KMS-11 (cell line): ENCODE measurements at regions not wholly inside any gene's neighbourhood (a gene's known extent, or its start where the extent isn't known, plus 50 kb on each side); places are given as distances from the start of the nearest gene placed in this dataset.

Experiments
- H2AFZ ChIP-seq: fragments of 200-600 bp; sonication (generic); 2 replicates; pipeline ENCODE4 v1.6.1; 2016; ENCODE audit warnings: antibody characterized with exemption, mixed run types, low read depth
- H3K27ac ChIP-seq: fragments of 200-600 bp; sonication (generic); 2 replicates; pipeline ENCODE4 v1.6.1; 2016; ENCODE audit warnings: mild to moderate bottlenecking, mixed run types
- H3K27me3 ChIP-seq: fragments of 200-600 bp; sonication (generic); 2 replicates; pipeline ENCODE4 v1.6.1; 2017; ENCODE audit warnings: mild to moderate bottlenecking, low read depth, mixed run types, moderate library complexity; ENCODE audit not compliant: insufficient read depth
- H3K36me3 ChIP-seq: fragments of 200-600 bp; sonication (generic); 2 replicates; pipeline ENCODE4 v1.6.1; 2017; ENCODE audit warnings: mild to moderate bottlenecking, mixed run types; ENCODE audit not compliant: insufficient read depth
- H3K4me1 ChIP-seq: fragments of 200-600 bp; sonication (generic); 2 replicates; pipeline ENCODE4 v1.6.1; 2016; ENCODE audit warnings: mild to moderate bottlenecking, low read depth, mixed run types; ENCODE audit not compliant: poor library complexity, severe bottlenecking
- H3K4me2 ChIP-seq: fragments of 200-600 bp; sonication (generic); 2 replicates; pipeline ENCODE4 v1.7.0; 2016; ENCODE audit warnings: mild to moderate bottlenecking, mixed run types
- H3K4me3 ChIP-seq: fragments of 200-600 bp; sonication (generic); IDR thresholded peaks from 2 replicates; pipeline ENCODE4 v1.6.1; 2017; ENCODE audit warnings: low read depth, low read length, mixed read lengths; ENCODE audit not compliant: insufficient read depth
- H3K79me2 ChIP-seq: fragments of 200-600 bp; sonication (generic); 2 replicates; pipeline ENCODE4 v1.6.1; 2016; ENCODE audit warnings: low read depth, mixed run types; ENCODE audit not compliant: insufficient read depth
- H3K9ac ChIP-seq: fragments of 200-600 bp; sonication (generic); 2 replicates; pipeline ENCODE4 v1.6.1; 2016; ENCODE audit warnings: mild to moderate bottlenecking, mixed run types
- H4K20me1 ChIP-seq: fragments of 200-600 bp; sonication (generic); 2 replicates; pipeline ENCODE4 v1.6.1; 2016; ENCODE audit warnings: mild to moderate bottlenecking, mixed run types; ENCODE audit not compliant: insufficient read depth
- CTCF ChIP-seq: fragments of 200-600 bp; sonication (generic); conservative IDR thresholded peaks from 2 replicates; pipeline ENCODE4 v1.6.1; 2017; ENCODE audit warnings: low read depth, mild to moderate bottlenecking, antibody characterized with exemption, low read length, moderate library complexity, mixed read lengths

- H3K4me3 ChIP-seq: no peak overlapping the region
- no peaks in the 10 kb centered on the region for H4K20me1 ChIP-seq
- no peak for TF ChIP-seq CTCF
- H3K36me3 ChIP-seq: no peaks in the 10 kb centered on the region
- no peak overlapping the region for H3K27ac ChIP-seq
- H3K4me2 ChIP-seq: no peak overlapping the region
- H3K27me3 ChIP-seq: no peaks in the 10 kb centered on the region
- no peak overlapping the region for H3K9ac ChIP-seq
- H3K4me1 ChIP-seq: no peaks in the 10 kb centered on the region
- no peak overlapping the region for H2AFZ ChIP-seq
- no peaks in the 10 kb centered on the region for H3K79me2 ChIP-seq
Measured at GRCh38 chr2:236960531-236960930, 125.2 kb upstream of the COPS8 start.

- H3K4me1 ChIP-seq: no peaks in the 10 kb centered on the region
- no peak overlapping the region for H3K4me2 ChIP-seq
- H3K27me3 ChIP-seq: no peaks in the 10 kb centered on the region
- H2AFZ ChIP-seq: no peak overlapping the region
- no peak overlapping the region for H3K9ac ChIP-seq
- no peaks in the 10 kb centered on the region for H4K20me1 ChIP-seq
- H3K4me3 ChIP-seq: no peak overlapping the region
- no peak for TF ChIP-seq CTCF
- H3K79me2 ChIP-seq: no peaks in the 10 kb centered on the region
- no peaks in the 10 kb centered on the region for H3K36me3 ChIP-seq
- H3K27ac ChIP-seq: no peak overlapping the region
Measured at GRCh38 chr2:236962816-236963215, 122.9 kb upstream of the COPS8 start.

GRCh38 chr2:236963631-236964182, 122.0 kb upstream of the COPS8 start:
- Histone ChIP-seq H3K4me2 (no peak overlapping the region), H3K79me2 (no peaks in the 10 kb centered on the region), H3K36me3 (no peaks in the 10 kb centered on the region), H3K4me1 (no peaks in the 10 kb centered on the region), H3K27ac (no peak overlapping the region), H3K4me3 (no peak overlapping the region), H2AFZ (no peak overlapping the region), H3K9ac (no peak overlapping the region), H3K27me3 (no peaks in the 10 kb centered on the region), H4K20me1 (no peaks in the 10 kb centered on the region)
- no peak for TF ChIP-seq CTCF

GRCh38 chr2:236964291-236964690, 121.4 kb upstream of the COPS8 start:
- no peak overlapping the region for H3K4me3 ChIP-seq
- no peaks in the 10 kb centered on the region for H3K36me3 ChIP-seq
- H3K27me3 ChIP-seq: no peaks in the 10 kb centered on the region
- no peak overlapping the region for H2AFZ ChIP-seq
- H3K27ac ChIP-seq: no peak overlapping the region
- no peaks in the 10 kb centered on the region for H3K79me2 ChIP-seq
- no peak overlapping the region for H3K9ac ChIP-seq
- H3K4me2 ChIP-seq: no peak overlapping the region
- no peaks in the 10 kb centered on the region for H4K20me1 ChIP-seq
- TF ChIP-seq CTCF: no peak
- H3K4me1 ChIP-seq: no peaks in the 10 kb centered on the region
